ENCODE measurements at regions not wholly inside any gene's neighbourhood (a gene's known extent, or its start where the extent isn't known, plus 50 kb on each side); places are given as distances from the start of the nearest gene placed in this dataset.
A peak's percentile ranks its signal among the peaks of the same experiment; 100 is the strongest.
"Not testable (repeated sequence)": the region's sequence is repeated elsewhere in the genome, so short reads cannot be mapped to it uniquely, and the experiment has no call there.

DNA sequence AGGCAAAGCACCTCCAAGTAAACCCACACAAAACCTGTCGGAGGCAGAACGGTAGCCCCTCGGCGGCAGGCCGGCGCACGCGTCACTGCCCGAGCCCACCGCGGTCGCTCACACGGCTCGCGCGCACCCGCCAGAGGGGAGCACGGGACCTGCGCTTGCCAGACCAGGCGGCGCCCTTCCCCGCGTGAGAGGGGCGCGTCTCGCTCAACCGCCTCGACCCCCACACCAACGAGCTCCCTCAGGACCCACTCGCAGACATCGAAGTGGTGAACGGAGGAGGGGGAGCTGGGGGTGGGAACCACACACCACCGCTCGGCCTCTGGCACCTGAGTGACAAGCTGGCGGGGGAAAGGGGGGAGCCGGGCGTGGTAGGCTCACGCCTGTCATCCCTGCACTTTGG is 1513.4 kb upstream of the DEFB115 start:
- CTCF ChIA-PET: no interaction called here
- Histone ChIP-seq H3K4me2 (ENCODE audit: low read length) (no peak overlapping the region), H3K9me3 (ENCODE audit: low read length) (no peaks in the 10 kb centered on the region), H3F3A (ENCODE audit: low read length, unreplicated experiment) (no peaks in the 10 kb centered on the region), H4K20me1 (ENCODE audit: low read length) (no peaks in the 10 kb centered on the region), H3K9me2 (replicated peaks; ENCODE audit: low read length) (no peaks in the 10 kb centered on the region), H2AFZ (ENCODE audit: low read length) (no peak overlapping the region), H3K4me1 (ENCODE audit: insufficient read depth, low read length) (no peaks in the 10 kb centered on the region), H3K79me2 (ENCODE audit: low read length) (no peaks in the 10 kb centered on the region), H3K27me3 (ENCODE audit: low read length) (no peaks in the 10 kb centered on the region), H3K4me3 (ENCODE audit: low read length) (no peak overlapping the region), H3K9ac (ENCODE audit: low read length) (no peak overlapping the region), H3K36me3 (ENCODE audit: low read depth, low read length) (no peaks in the 10 kb centered on the region), H3K27ac (ENCODE audit: low read length) (no peak overlapping the region)
- TF ChIP-seq, protein P1, sequence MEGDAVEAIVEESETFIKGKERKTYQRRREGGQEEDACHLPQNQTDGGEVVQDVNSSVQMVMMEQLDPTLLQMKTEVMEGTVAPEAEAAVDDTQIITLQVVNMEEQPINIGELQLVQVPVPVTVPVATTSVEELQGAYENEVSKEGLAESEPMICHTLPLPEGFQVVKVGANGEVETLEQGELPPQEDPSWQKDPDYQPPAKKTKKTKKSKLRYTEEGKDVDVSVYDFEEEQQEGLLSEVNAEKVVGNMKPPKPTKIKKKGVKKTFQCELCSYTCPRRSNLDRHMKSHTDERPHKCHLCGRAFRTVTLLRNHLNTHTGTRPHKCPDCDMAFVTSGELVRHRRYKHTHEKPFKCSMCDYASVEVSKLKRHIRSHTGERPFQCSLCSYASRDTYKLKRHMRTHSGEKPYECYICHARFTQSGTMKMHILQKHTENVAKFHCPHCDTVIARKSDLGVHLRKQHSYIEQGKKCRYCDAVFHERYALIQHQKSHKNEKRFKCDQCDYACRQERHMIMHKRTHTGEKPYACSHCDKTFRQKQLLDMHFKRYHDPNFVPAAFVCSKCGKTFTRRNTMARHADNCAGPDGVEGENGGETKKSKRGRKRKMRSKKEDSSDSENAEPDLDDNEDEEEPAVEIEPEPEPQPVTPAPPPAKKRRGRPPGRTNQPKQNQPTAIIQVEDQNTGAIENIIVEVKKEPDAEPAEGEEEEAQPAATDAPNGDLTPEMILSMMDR (conservative IDR thresholded peaks at IDR 0.05; ENCODE audit: low read depth, low read length): no peak
- no peak for TF ChIP-seq EZH2phosphoT487 (IDR thresholded peaks at IDR 0.05; ENCODE audit: borderline replicate concordance, low read length)
- intact Hi-C loops (cut with micrococcal nuclease): no loop called here
- POLR2A ChIA-PET (ENCODE audit: unreplicated experiment): no interaction called here
- ATAC-seq (no peak), DNase-seq (no peak)
- BruUV-seq (replicated peaks): no TSS peak

DNA sequence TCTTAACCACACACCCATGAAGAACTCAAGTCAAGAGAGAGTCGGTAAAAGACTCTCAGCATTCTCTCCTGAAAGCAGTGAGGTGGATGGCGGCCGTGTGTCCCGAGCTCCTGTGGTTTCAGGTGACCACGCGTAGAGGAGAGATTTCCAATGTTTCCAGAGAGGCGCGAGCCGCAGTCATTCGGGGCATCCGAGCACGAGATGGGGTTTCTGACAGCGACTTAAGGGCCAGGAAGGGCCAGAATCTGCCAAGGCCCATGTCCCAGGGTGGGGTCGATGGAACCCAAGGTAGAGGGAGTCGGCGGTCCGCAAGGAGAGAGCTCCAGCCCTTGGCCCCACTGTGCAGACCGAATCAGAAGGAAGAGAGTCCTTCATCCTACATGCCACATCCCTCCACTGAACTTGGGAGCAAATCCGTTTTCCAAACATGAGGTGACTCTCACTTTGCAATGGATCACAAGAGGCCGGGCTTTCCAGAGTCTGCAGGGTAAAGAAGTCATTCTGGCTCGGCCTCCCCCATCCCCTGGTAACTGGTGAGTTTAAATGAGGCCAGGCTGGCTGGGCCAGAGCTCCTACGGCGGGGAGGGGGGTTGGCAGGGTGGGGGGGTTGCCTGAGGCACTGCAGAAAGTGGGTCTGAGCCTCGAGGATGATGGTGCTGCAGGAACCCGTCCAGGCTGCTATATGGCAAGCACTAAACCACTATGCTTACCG is 1511.8 kb upstream of the DEFB115 start:
- H3K4me3 ChIP-seq (ENCODE audit: low read length); H3K9ac ChIP-seq (ENCODE audit: low read length); H3K4me1 ChIP-seq (ENCODE audit: insufficient read depth, low read length); H3K27ac ChIP-seq (ENCODE audit: low read length); H3K9me3 ChIP-seq (ENCODE audit: low read length); POLR2A ChIA-PET (ENCODE audit: unreplicated experiment); ATAC-seq; H3F3A ChIP-seq (ENCODE audit: low read length, unreplicated experiment); H3K9me2 ChIP-seq (replicated peaks; ENCODE audit: low read length); BruUV-seq (replicated peaks); H2AFZ ChIP-seq (ENCODE audit: low read length); H3K4me2 ChIP-seq (ENCODE audit: low read length); H3K36me3 ChIP-seq (ENCODE audit: low read depth, low read length); H4K20me1 ChIP-seq (ENCODE audit: low read length); intact Hi-C loops (cut with micrococcal nuclease); H3K79me2 ChIP-seq (ENCODE audit: low read length); DNase-seq; CTCF ChIA-PET; H3K27me3 ChIP-seq (ENCODE audit: low read length): not testable (repeated sequence)

DNA sequence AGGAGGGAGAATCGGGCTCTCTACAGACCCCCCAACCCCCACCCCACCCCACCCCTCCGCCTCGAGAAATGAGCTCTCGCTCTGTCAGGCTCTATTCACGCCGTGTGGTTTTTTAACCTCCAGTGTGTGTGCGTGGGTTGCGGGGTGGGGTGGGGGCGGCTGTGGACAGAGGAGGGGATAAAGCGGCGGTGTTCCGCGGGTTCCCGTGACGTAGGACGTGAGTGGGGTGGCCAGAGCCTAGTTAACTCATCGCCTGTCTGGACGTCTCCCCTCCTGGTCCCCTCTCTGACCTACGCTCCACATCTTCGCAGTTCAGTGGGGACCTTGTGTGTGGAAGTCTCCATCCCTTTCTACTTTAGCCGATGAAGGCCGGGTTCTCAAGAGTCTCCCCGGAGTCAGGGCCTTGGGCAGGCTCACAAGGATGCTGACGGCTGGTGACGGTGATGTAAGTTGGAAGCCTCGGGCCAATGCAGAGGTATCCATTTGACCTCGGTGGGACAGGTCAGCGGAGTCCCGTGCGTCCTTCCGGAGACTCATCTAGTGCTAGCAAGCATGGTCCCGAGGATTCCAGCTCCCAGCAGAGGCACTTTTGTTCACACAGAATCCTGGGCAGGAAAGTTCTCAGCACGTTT is 1507.1 kb upstream of the DEFB115 start:
- intact Hi-C loops (cut with micrococcal nuclease): no loop called here

DNA sequence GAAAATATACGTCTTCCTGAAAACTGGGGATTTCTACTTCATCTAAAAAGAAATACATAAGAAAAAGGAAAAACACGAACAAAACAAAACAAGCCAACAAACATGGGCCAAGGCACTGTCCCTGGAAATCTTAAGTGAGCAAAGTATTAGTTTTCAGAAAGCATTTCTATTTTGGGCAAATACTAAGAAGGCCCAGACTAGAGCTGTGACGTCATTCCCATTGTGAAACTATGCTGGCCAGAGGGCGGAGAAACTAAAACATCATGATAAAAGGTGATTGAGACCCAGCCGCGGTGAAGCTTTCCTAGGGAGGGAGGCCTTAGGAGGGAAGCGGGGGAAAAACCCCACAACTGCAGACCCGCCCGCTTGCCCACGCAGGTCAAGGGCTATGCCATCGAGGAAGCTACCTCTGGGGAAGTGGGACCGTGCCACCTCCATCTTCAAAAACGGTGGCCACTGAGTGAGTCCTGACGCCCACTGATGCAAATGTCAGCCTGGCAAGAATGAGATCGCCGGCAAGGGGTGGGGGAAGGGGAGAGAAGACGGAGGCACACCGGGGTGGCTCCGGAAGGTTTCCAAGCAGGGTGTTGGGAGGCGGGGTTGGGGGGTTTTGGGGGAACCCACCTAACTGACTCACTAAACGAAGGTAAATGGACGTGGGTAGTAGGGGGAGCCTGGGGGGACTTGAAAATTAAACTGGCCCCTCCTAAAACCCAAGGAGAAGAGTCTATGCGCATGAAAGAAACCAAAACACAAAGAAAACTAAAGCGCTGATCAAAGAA is 1504.6 kb upstream of the DEFB115 start:
- CTCF ChIA-PET; DNase-seq; H3K27me3 ChIP-seq (ENCODE audit: low read length); H3K9me2 ChIP-seq (replicated peaks; ENCODE audit: low read length); H3K4me2 ChIP-seq (ENCODE audit: low read length); H3K9ac ChIP-seq (ENCODE audit: low read length); ATAC-seq; H3F3A ChIP-seq (ENCODE audit: low read length, unreplicated experiment); H3K4me1 ChIP-seq (ENCODE audit: insufficient read depth, low read length); H3K27ac ChIP-seq (ENCODE audit: low read length); intact Hi-C loops (cut with micrococcal nuclease); H3K79me2 ChIP-seq (ENCODE audit: low read length); H4K20me1 ChIP-seq (ENCODE audit: low read length); H3K4me3 ChIP-seq (ENCODE audit: low read length); BruUV-seq (replicated peaks); H3K36me3 ChIP-seq (ENCODE audit: low read depth, low read length); H2AFZ ChIP-seq (ENCODE audit: low read length); POLR2A ChIA-PET (ENCODE audit: unreplicated experiment); H3K9me3 ChIP-seq (ENCODE audit: low read length): not testable (repeated sequence)

More for the DNA sequence above, 1507.1 kb upstream of the DEFB115 start:
- TF ChIP-seq EZH2phosphoT487 (IDR thresholded peaks at IDR 0.05; ENCODE audit: borderline replicate concordance, low read length): no peak
- TF ChIP-seq, protein P1 (conservative IDR thresholded peaks at IDR 0.05; ENCODE audit: low read depth, low read length): no peak
- TF ChIP-seq EZH2 (IDR thresholded peaks at IDR 0.05; ENCODE audit: low read length, unreplicated experiment): no peak
- H3K9ac ChIP-seq (ENCODE audit: low read length): no peak overlapping the region
- H3K9me3 ChIP-seq (ENCODE audit: low read length): no peaks in the 10 kb centered on the region
- no peaks in the 10 kb centered on the region; the same call in 1 of the 2 replicates for H3K27me3 ChIP-seq (ENCODE audit: low read length)
- ChIA-PET CTCF (no interaction called here), POLR2A (ENCODE audit: unreplicated experiment) (no interaction called here)
- H3K4me3 ChIP-seq (ENCODE audit: low read length): no peak overlapping the region
- no peaks in the 10 kb centered on the region for H3K4me1 ChIP-seq (ENCODE audit: insufficient read depth, low read length)
- H4K20me1 ChIP-seq (ENCODE audit: low read length): no peaks in the 10 kb centered on the region
- no peaks in the 10 kb centered on the region for H3F3A ChIP-seq (ENCODE audit: low read length, unreplicated experiment)
- no peaks in the 10 kb centered on the region for H3K79me2 ChIP-seq (ENCODE audit: low read length)
- H3K4me2 ChIP-seq (ENCODE audit: low read length): no peak overlapping the region
- no peak for ATAC-seq
- H3K9me2 ChIP-seq (replicated peaks; ENCODE audit: low read length): no peaks in the 10 kb centered on the region
- DNase-seq: no peak
- BruUV-seq (replicated peaks): no TSS peak
- no peak overlapping the region for H3K27ac ChIP-seq (ENCODE audit: low read length)
- H2AFZ ChIP-seq (ENCODE audit: low read length): no peak overlapping the region
- no peaks in the 10 kb centered on the region for H3K36me3 ChIP-seq (ENCODE audit: low read depth, low read length)

DNA sequence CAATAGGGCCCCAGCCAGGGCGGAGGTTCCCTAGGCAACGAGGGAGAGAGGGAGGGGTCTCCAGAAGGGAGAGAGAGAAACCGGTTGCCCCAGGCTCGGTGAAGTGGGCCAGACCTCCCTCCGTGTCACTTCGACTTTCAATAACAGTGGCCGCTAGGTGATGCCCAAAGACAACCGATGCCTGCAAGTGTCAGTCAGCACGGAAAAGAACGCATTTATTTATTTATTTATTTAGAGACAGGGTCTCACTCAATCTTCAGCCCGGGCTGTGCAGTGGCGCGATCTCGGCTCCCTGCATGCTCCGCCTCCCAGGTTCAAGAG is 1504.1 kb upstream of the DEFB115 start:
- H3K9ac ChIP-seq (ENCODE audit: low read length); H3K4me1 ChIP-seq (ENCODE audit: insufficient read depth, low read length); H3K4me2 ChIP-seq (ENCODE audit: low read length); H3K27me3 ChIP-seq (ENCODE audit: low read length); H3K36me3 ChIP-seq (ENCODE audit: low read depth, low read length); H3K9me2 ChIP-seq (replicated peaks; ENCODE audit: low read length); POLR2A ChIA-PET (ENCODE audit: unreplicated experiment); BruUV-seq (replicated peaks); H4K20me1 ChIP-seq (ENCODE audit: low read length); H2AFZ ChIP-seq (ENCODE audit: low read length); H3F3A ChIP-seq (ENCODE audit: low read length, unreplicated experiment); H3K4me3 ChIP-seq (ENCODE audit: low read length); ATAC-seq; intact Hi-C loops (cut with micrococcal nuclease); H3K79me2 ChIP-seq (ENCODE audit: low read length); CTCF ChIA-PET; H3K27ac ChIP-seq (ENCODE audit: low read length); H3K9me3 ChIP-seq (ENCODE audit: low read length): not testable (repeated sequence)
- peak; percentile 10 for DNase-seq

All from PC-3 (cell line).